Adipocyte (in vitro differentiated cells): ENCODE measurements at regions not wholly inside any gene's neighbourhood (a gene's known extent, or its start where the extent isn't known, plus 50 kb on each side); places are given as distances from the start of the nearest gene placed in this dataset.

Source experiments
- DNase-seq: peaks from one replicate; pipeline ENCODE4 v3.0.0-alpha.2; 2015; ENCODE audit warnings: low read depth
- H3K27me3 ChIP-seq: replicated peaks from 2 replicates; pipeline ENCODE4 v1.7.0; 2013; ENCODE audit warnings: mild to moderate bottlenecking, low read length, moderate library complexity; ENCODE audit not compliant: control insufficient read depth, insufficient read depth
- H3K36me3 ChIP-seq: 2 replicates; pipeline ENCODE4 v1.7.0; 2013; ENCODE audit warnings: low read length, mild to moderate bottlenecking, moderate library complexity; ENCODE audit not compliant: control insufficient read depth, insufficient read depth, severe bottlenecking
- H3K4me1 ChIP-seq: 2 replicates; pipeline ENCODE4 v1.7.0; 2013; ENCODE audit warnings: mild to moderate bottlenecking, low read length, moderate library complexity; ENCODE audit not compliant: control insufficient read depth, insufficient read depth
- H3K4me3 ChIP-seq: 2 replicates; pipeline ENCODE4 v1.7.0; 2013; ENCODE audit warnings: mild to moderate bottlenecking, low read length, moderate library complexity
- H3K9ac ChIP-seq: 2 replicates; pipeline ENCODE4 v1.7.0; 2013; ENCODE audit warnings: mild to moderate bottlenecking, low read length, moderate library complexity
- H3K9me3 ChIP-seq: 2 replicates; pipeline ENCODE4 v1.7.0; 2013; ENCODE audit warnings: mild to moderate bottlenecking, low read length, moderate library complexity; ENCODE audit not compliant: control insufficient read depth

DNA sequence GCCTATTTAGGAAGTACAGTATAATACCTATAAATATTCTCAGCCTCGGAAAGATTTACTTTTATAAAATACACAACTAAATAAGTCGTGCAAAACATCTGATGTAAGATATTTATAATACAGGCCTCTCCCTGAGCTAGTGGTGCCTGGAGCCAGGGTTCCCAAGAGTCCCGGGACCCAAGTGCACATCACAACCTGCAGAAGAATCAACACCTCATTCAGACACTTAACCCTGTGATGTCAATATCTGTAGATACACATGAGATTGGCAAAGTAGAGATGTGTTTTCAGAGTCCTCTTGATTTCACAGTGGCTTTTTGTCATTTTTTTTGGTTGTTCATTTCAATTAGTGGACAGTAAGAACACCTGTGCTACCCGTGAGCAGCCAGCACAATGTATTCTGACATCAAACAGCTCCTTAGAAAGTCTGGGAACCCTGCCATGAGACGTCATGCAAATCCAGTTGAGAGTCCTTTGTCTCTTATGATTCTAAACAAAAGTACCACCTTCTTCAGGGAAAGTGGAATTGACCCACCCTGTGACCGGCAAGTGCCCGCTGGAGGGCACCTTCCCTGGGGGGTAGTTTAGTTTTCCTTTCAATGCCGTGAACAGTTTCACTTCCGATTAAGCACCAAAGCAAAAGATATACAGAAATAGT is 101.6 kb downstream of the DACT2 start:
- no peaks in the 10 kb centered on the region for H3K27me3 ChIP-seq
- no peak overlapping the region for H3K9ac ChIP-seq
- no peak overlapping the region for H3K4me3 ChIP-seq
- no peak for DNase-seq
- no peaks in the 10 kb centered on the region for H3K9me3 ChIP-seq
- H3K36me3 ChIP-seq = no peaks in the 10 kb centered on the region
- peaks cover 17% of the 10 kb centered on the region for H3K4me1 ChIP-seq

DNA sequence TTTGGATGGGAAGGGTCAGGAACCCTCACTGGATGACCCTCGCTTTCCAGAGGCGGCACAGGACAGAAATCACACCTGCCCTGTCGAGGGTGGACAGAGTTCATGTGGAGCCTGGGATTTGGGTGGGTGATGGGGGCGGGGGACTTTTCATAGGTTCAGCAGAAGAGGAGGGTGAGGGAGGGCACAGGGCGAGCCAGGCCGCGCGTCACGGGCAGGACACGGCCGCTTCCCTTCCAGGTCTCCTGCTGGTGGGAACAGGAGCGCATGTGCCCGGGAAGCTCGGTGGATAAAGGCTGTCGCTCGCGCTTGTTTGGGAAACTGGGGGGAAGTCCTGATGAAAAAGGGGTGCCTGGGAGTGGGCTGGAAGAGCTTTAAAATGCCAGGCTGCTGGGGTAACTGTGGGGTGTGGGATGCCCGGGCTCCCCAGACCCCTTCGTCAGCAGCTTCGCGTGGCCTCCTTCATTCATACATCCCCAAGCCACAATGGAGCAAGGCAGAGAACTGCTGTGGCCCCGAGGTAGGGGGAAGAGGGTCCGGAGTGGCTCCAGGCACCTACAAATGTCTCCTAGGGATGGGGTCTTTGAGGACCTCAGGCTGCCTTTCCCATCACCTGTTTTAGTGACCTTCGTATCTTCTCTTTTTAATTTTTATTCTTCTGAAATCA is 102.2 kb downstream of the DACT2 start:
- H3K27me3 ChIP-seq = no peaks in the 10 kb centered on the region
- H3K4me3 ChIP-seq = no peak overlapping the region
- H3K36me3 ChIP-seq = no peaks in the 10 kb centered on the region
- no peak overlapping the region for H3K9ac ChIP-seq
- H3K9me3 ChIP-seq = no peaks in the 10 kb centered on the region
- peaks cover 17% of the 10 kb centered on the region for H3K4me1 ChIP-seq
- no peak for DNase-seq

DNA sequence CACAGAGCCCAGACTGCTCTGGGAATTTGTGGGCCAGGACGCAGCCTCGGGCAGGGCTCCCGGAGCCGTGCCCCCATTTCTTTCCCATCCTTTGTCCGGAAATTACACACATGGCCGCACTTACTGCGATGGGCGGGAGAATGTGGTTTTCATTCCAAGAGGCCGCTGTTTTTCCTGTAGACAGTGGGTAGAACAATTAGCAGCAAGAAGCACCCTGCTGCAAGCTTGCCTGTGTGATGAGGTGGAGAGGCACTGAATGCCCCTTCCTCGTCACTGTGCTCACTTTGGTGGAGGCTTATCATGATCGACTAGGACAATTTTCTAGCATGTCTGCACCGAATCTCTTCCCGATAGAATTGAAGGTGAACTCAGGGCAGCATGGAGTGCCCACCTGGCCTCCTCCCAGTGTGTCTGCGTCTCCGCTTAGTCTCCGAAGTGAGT is 102.8 kb downstream of the DACT2 start:
- Histone ChIP-seq H3K9me3 (no peaks in the 10 kb centered on the region), H3K4me1 (peaks cover 17% of the 10 kb centered on the region), H3K9ac (no peak overlapping the region), H3K27me3 (no peaks in the 10 kb centered on the region), H3K36me3 (no peaks in the 10 kb centered on the region), H3K4me3 (no peak overlapping the region)
- no peak for DNase-seq

DNA sequence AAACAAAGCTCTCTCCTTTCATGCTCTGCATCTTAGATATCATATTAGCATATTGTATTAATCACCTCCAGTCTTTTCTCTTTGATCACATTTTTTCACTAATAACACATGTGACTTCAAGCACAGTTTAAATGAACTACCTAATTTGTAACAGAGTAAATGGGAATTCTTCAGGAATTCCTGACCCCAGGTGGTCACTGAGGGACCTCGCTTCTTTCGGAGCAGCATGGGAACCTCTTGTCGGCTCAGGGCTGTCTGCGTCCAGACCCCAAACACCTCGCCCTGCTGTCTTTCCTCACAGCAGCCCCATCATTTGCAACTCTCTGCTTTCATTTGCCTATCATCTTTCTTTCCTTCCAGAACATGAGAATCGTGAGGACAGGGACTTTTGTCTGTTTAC is 103.5 kb downstream of the DACT2 start:
- no peak overlapping the region for H3K9ac ChIP-seq
- H3K36me3 ChIP-seq = no peaks in the 10 kb centered on the region
- H3K9me3 ChIP-seq = no peaks in the 10 kb centered on the region
- no peaks in the 10 kb centered on the region for H3K27me3 ChIP-seq
- DNase-seq = no peak
- peaks cover 17% of the 10 kb centered on the region for H3K4me1 ChIP-seq
- H3K4me3 ChIP-seq = no peak overlapping the region

- no peak overlapping the region for H3K4me3 ChIP-seq
- DNase-seq = no peak
- no peak overlapping the region for H3K9ac ChIP-seq
- no peaks in the 10 kb centered on the region for H3K36me3 ChIP-seq
- H3K9me3 ChIP-seq = no peaks in the 10 kb centered on the region
- H3K4me1 ChIP-seq = peaks cover 17% of the 10 kb centered on the region
- H3K27me3 ChIP-seq = no peaks in the 10 kb centered on the region
Observed at GRCh38 chr6:168215121-168215808, 104.3 kb downstream of the DACT2 start.

GRCh38 chr6:168214586-168215104 is 104.9 kb downstream of the DACT2 start:
- Histone ChIP-seq H3K36me3 (no peaks in the 10 kb centered on the region), H3K4me3 (no peak overlapping the region), H3K4me1 (peaks cover 15% of the 10 kb centered on the region), H3K9me3 (no peaks in the 10 kb centered on the region), H3K9ac (no peak overlapping the region), H3K27me3 (no peaks in the 10 kb centered on the region)
- no peak for DNase-seq

- no peak for DNase-seq
- Histone ChIP-seq H3K9ac (no peak overlapping the region), H3K27me3 (no peaks in the 10 kb centered on the region), H3K4me1 (peaks cover 1% of the 10 kb centered on the region), H3K9me3 (no peaks in the 10 kb centered on the region), H3K4me3 (no peak overlapping the region), H3K36me3 (no peaks in the 10 kb centered on the region)
Observed at GRCh38 chr6:168213121-168213524, 106.5 kb downstream of the DACT2 start.

- Histone ChIP-seq H3K4me3 (no peak overlapping the region), H3K9me3 (no peaks in the 10 kb centered on the region), H3K36me3 (no peaks in the 10 kb centered on the region), H3K27me3 (no peaks in the 10 kb centered on the region), H3K4me1 (no peaks in the 10 kb centered on the region), H3K9ac (no peak overlapping the region)
- no peak for DNase-seq
Observed at GRCh38 chr6:168212362-168212761, 107.2 kb downstream of the DACT2 start.

GRCh38 chr6:168211681-168212080 is 107.9 kb downstream of the DACT2 start:
- Histone ChIP-seq H3K9me3 (no peaks in the 10 kb centered on the region), H3K27me3 (no peaks in the 10 kb centered on the region), H3K36me3 (no peaks in the 10 kb centered on the region), H3K4me3 (no peak overlapping the region), H3K9ac (no peak overlapping the region), H3K4me1 (peaks cover 4% of the 10 kb centered on the region)
- DNase-seq = no peak

DNA sequence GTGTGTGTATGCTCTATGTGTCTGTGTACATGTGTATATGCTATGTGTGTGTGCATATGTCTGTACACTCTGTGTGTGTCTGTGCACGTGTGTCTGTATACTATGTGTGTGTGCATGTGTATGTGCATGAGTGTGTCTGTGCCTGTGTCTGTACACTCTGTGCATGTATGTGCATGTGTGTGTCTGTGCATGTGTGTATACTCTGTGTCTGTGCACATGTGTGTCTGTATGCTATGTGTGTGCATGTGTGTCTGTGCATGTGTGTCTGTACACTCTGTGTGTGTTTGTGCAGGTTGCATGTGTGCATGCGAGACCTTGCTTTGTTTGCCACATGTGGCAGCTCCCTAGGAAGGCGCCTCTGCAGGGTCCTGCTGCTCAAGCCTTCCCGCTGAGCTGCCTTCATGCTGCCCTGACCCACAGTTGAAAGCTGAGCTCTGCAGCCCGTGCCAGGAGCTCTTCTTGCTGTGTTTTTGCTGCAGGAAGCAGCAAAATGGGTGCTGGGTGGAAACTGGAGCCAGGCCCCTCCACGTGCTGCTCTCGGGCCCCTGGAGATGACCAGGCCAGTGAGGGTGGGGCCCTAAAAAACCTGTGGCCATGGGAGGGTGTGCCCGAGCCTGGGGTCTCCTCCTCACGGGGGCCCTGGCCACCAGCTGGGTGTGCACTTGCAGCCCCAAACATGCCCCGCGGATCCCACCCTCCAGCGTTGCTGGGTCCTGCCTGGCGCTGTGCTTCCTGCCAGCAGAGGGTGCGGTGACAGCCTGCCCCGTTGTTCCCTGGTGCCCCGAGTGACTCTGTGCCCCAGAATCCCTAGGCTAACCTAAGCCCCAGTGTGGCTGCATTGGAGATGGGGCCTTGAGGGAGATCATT is 109.1 kb downstream of the DACT2 start:
- H3K27me3 ChIP-seq = no peaks in the 10 kb centered on the region
- no peak overlapping the region for H3K4me3 ChIP-seq
- H3K4me1 ChIP-seq = peaks cover 12% of the 10 kb centered on the region
- no peaks in the 10 kb centered on the region for H3K36me3 ChIP-seq
- no peak overlapping the region for H3K9ac ChIP-seq
- no peaks in the 10 kb centered on the region for H3K9me3 ChIP-seq
- DNase-seq = no peak

DNA sequence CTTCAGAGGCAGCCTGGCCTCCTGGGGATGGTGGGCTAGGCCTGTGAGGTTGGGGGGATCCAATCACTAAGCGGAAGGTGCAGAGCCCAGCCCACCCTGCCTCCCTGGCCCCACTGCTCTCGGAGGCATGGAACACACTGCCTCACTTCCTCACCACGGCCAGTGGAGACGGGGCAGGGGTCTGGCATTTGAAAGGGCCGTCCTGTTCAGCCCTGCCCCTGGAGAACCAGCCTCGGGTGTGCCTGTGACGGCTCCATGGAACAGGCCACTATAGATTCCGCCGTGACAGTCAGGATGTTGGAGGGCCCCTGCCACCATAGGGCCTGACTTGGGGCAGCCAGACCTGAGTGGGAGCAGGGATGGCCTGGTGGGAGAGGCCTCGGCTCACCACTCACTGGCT is 110.2 kb downstream of the DACT2 start:
- Histone ChIP-seq H3K4me3 (no peak overlapping the region), H3K9ac (no peak overlapping the region), H3K27me3 (no peaks in the 10 kb centered on the region), H3K36me3 (no peaks in the 10 kb centered on the region), H3K9me3 (no peaks in the 10 kb centered on the region), H3K4me1 (peaks cover 12% of the 10 kb centered on the region)
- DNase-seq = no peak
